HCT116 (cell line): ENCODE measurements at regions not wholly inside any gene's neighbourhood (a gene's known extent, or its start where the extent isn't known, plus 50 kb on each side); places are given as distances from the start of the nearest gene placed in this dataset.

Experiments
- ELF1 ChIP-seq: IDR thresholded peaks from 2 replicates; pipeline ENCODE4 v1.6.1; 2012; ENCODE audit warnings: low read depth, borderline replicate concordance
- EZH2 ChIP-seq: fragments of 200-600 bp; sonication (generic); IDR thresholded peaks from 2 replicates; pipeline ENCODE4 v1.6.1; 2017; ENCODE audit warnings: antibody characterized with exemption, mixed run types
- POLR2A ChIP-seq: IDR thresholded peaks from 2 replicates; pipeline ENCODE4 v1.7.0; 2011; ENCODE audit warnings: borderline replicate concordance; ENCODE audit not compliant: insufficient read depth, insufficient read length; ENCODE audit errors: extremely low read depth
- POLR2AphosphoS5 ChIP-seq: IDR thresholded peaks from 2 replicates; pipeline ENCODE4 v1.6.1; 2011; ENCODE audit warnings: mild to moderate bottlenecking, low read depth, low read length, moderate library complexity
- YY1 ChIP-seq: IDR thresholded peaks from 2 replicates; pipeline ENCODE4 v1.6.1; 2011; ENCODE audit warnings: low read length, low read depth, moderate library complexity, mild to moderate bottlenecking; ENCODE audit not compliant: insufficient replicate concordance; ENCODE audit errors: extremely low read depth
- ZNF274 ChIP-seq: fragments of 200-500 bp; sonication (Bioruptor generic); IDR thresholded peaks from 2 replicates; pipeline ENCODE4 v1.6.1; 2014; ENCODE audit warnings: mild to moderate bottlenecking, low read depth, low read length, inconsistent platforms
- TF ChIP-seq, protein P1 (sequence below), 3 experiments: fragments of 200-600 bp in 1 of 3; sonication (generic) in 1 of 3; IDR thresholded peaks in 2 of 3; conservative IDR thresholded peaks in 1 of 3; 2 replicates each; pipeline ENCODE4 v1.5.1; 2012 to 2017; ENCODE audit warnings: low read depth in 2 of 3, low read length in 2 of 3, antibody characterized with exemption in 1 of 3, borderline replicate concordance in 1 of 3, control low read depth in 1 of 3, mild to moderate bottlenecking in 1 of 3, mixed read lengths in 1 of 3, mixed run types in 1 of 3, moderate library complexity in 1 of 3; ENCODE audit not compliant: insufficient read depth in 1 of 3

DNA sequence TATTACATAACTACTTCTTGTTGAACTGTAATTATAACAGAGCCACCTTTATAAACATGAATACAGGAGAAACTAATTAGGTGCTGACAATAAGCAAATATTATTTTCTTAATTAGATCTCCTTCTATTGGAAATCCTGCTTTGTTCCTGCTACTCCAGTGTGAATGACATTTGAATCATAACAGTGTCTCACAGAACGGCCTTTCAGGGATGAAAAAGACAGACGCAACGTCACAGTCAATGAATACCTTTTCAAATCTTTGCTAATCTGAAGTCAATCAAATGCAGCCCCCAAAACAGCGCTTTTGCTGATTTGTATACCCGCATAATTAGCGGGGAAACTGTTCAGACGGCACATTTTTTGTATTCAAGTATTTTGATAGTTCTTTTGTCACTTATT, 240.4 kb upstream of the CDH8 start:
- TF ChIP-seq, protein P1, sequence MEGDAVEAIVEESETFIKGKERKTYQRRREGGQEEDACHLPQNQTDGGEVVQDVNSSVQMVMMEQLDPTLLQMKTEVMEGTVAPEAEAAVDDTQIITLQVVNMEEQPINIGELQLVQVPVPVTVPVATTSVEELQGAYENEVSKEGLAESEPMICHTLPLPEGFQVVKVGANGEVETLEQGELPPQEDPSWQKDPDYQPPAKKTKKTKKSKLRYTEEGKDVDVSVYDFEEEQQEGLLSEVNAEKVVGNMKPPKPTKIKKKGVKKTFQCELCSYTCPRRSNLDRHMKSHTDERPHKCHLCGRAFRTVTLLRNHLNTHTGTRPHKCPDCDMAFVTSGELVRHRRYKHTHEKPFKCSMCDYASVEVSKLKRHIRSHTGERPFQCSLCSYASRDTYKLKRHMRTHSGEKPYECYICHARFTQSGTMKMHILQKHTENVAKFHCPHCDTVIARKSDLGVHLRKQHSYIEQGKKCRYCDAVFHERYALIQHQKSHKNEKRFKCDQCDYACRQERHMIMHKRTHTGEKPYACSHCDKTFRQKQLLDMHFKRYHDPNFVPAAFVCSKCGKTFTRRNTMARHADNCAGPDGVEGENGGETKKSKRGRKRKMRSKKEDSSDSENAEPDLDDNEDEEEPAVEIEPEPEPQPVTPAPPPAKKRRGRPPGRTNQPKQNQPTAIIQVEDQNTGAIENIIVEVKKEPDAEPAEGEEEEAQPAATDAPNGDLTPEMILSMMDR (IDR thresholded peaks at IDR 0.05 in 2 of 3, conservative IDR thresholded peaks at IDR 0.05 in 1 of 3; ENCODE audit: borderline replicate concordance in 1 of 3, insufficient read depth in 1 of 3, low read depth in 2 of 3, low read length in 2 of 3): no peak
- TF ChIP-seq EZH2 (no peak), YY1 (no peak), ZNF274 (no peak), ELF1 (no peak), POLR2A (no peak), POLR2AphosphoS5 (no peak)
